Spleen (tissue), 7 donors: ENCODE measurements at regions not wholly inside any gene's neighbourhood (a gene's known extent, or its start where the extent isn't known, plus 50 kb on each side); places are given as distances from the start of the nearest gene placed in this dataset.

Source experiments
- POLR2A ChIP-seq, 3 donors: fragments of 450-650 bp; IDR thresholded peaks; one replicate each; pipeline ENCODE4 v1.5.1; 2017; ENCODE audit warnings: antibody characterized with exemption in 3 of 3, mild to moderate bottlenecking in 1 of 3
- TF ChIP-seq, protein P1 (sequence below), 11 experiments: fragments of 200-600 bp in 7 of 11; fragments of 450-650 bp in 4 of 11; sonication (generic) in 4 of 11; IDR thresholded peaks in 8 of 11; conservative IDR thresholded peaks in 3 of 11; 1 replicate in 7 of 11; 2 replicates in 4 of 11; pipeline versions ENCODE4 v1.4.0 to v1.8.0; 2016 to 2021; ENCODE audit warnings: antibody characterized with exemption in 11 of 11, inconsistent platforms in 4 of 11, mild to moderate bottlenecking in 1 of 11
- donor health status: DM: no; HTN: no; CAD: no; lungs with moderate emphysema.
- donor health status: DM: no; HTN: no; CAD: no.
- donor health status: DM: no; HTN: no; CAD: no.

DNA sequence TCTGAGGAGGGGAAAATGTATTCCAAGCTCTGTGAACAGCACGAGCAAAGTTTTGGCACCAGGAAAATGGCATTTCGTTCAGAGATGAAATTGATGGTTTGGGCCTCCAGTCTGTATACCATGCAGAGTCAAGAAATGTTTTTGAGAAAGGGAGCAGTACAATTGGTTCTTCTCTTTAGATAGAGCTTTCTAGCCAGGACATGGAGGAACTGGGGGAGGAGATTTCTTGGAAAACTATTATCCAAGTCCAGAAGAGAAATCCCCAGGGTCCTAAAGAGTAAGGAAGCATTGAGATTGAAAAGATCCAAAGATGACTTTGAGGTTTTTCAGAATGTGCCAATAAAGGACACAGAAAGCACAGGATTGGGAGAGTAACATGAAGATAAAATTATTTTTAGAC lies 432.4 kb downstream of the TNS1 start:
- TF ChIP-seq, protein P1, sequence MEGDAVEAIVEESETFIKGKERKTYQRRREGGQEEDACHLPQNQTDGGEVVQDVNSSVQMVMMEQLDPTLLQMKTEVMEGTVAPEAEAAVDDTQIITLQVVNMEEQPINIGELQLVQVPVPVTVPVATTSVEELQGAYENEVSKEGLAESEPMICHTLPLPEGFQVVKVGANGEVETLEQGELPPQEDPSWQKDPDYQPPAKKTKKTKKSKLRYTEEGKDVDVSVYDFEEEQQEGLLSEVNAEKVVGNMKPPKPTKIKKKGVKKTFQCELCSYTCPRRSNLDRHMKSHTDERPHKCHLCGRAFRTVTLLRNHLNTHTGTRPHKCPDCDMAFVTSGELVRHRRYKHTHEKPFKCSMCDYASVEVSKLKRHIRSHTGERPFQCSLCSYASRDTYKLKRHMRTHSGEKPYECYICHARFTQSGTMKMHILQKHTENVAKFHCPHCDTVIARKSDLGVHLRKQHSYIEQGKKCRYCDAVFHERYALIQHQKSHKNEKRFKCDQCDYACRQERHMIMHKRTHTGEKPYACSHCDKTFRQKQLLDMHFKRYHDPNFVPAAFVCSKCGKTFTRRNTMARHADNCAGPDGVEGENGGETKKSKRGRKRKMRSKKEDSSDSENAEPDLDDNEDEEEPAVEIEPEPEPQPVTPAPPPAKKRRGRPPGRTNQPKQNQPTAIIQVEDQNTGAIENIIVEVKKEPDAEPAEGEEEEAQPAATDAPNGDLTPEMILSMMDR (IDR thresholded peaks at IDR 0.05 in 8 of 11, conservative IDR thresholded peaks at IDR 0.05 in 3 of 11): no peak
- no peak for TF ChIP-seq POLR2A (IDR thresholded peaks at IDR 0.05)
